Kasumi-1 (cell line): ENCODE measurements at regions not wholly inside any gene's neighbourhood (a gene's known extent, or its start where the extent isn't known, plus 50 kb on each side); places are given as distances from the start of the nearest gene placed in this dataset.

Source experiments
- DNase-seq, 2 experiments: peaks; one replicate each; lab custom pipeline; 2025; lab: John Stamatoyannopoulos, UW

DNA sequence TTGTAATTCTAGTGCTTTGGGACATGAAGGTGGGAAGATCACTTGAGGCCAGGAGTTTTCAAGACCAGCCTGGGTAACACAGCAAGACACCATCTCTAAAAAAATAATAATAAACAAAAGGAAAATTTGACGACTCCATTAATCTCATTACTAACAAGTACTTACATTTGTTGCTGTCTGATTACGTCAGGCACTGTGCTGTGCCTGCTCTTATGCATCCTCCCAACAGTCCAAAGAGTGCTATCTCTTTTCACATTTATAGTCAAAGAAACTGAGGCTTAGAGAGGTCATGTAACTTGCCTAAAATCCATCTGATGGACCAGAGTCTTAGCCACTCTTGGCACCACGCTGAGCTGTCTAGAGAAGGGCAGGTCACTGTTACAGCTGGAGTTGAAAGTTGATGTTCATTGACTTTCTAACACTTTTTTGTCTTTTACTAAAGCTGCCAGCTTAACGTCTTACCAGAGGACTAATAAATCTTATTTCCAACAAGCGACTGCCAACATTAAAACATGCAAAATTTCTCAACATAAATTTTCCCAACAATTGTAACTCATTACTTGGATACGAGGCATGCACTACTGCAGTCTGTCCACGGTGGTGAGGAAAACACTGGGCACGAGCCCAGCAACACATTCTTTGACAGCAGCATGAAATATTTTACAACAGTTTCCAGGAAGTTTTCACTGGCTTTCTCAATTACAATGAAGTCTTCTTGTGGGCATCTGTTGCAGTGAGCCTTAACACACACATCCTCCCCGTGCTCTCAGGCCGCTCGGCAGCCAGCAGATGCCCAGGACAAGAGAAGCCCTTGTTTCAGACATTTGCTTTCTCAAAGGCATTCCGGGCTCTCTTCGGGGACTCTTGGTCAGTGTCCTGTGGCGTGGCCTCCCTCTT, 262.9 kb upstream of the PROX1 start:
- DNase-seq, result no peak

DNA sequence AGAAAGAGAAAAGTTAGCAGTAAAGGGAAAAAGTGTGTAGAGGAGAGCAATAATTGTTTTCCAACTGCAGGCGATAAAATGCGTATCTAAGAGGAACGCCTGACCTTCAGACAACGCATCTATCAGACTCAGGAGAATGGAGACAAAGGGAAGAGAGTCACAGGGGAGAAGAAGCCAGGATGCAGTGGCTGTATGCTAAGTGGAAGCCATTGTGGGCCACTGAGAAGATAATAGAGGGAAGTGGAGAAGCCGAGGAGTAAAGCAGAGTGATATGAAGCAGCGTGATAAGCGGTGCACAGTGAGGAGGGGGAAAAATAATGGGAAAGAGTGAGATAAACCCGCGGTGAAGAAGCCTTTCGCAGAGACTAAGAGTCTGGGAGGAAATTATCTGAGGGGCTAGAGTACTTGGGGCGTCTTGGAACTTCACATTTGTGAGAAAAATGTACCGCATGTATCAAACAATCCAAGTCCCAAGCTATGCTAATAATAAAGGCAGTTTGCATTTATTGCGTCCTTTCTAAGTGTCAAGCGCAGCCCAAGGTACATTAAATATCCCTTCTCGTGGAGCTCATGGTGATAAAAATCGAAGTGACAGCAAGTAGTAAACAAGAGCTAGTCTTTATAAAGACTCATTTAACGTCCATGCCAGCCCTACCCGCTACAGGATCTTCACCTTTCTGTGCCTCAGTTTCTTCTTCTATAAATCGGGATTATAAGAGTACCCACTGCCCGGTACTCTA, 259.8 kb upstream of the PROX1 start:
- no peak for DNase-seq

GRCh38 chr1:213728593-213729536, 258.9 kb upstream of the PROX1 start:
- DNase-seq, result no peak

GRCh38 chr1:213733705-213734104, 254.1 kb upstream of the PROX1 start:
- no peak for DNase-seq

DNA sequence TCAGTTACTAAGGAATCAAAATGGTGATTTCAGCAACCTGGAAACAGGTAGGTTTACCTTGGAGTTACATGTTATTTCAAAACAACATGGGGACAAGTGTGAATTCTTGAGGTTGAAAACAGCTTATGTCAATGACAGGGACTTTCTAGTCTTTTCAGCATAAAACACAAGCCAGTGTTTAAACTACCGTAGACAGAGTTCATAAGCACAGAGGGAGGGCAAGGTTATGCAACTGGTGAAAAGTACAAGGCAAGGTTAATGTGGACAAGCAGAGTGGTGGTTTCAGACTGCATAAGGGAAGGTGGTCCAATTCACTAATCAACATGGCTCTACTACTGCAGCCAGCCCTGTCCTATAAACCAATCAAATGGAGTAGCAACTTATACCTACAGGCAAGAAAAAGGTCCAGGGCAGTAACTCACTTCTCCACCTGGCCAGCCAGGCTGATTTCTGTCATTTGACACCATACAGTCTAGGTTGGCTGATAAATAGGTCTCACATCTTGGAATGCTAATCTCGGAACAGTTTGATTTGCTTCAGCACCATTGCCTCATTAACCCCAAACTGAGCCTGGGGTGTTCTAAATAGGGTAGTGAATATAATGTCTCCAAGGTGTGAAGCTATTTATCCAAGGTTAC, 250.3 kb upstream of the PROX1 start:
- DNase-seq, result no peak

DNA sequence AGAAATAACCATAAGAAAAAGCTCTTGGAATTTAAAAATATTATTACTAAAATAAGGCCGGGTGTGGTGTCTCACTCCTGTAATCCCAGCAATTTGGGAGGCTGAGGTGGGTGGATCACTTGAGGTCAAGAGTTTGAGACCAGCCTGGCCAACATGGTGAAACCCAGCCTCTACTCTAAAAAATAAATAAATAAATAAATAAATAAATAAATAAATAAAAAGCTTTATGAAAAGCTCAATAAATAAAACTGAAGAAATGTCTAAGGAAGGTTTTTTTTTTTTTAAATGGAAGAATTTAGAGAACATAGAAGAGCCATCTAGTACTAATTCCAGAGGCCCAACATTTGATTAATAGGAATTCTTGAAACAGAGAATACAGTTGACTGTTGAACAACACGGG, 249.1 kb upstream of the PROX1 start:
- DNase-seq, result no peak

DNA sequence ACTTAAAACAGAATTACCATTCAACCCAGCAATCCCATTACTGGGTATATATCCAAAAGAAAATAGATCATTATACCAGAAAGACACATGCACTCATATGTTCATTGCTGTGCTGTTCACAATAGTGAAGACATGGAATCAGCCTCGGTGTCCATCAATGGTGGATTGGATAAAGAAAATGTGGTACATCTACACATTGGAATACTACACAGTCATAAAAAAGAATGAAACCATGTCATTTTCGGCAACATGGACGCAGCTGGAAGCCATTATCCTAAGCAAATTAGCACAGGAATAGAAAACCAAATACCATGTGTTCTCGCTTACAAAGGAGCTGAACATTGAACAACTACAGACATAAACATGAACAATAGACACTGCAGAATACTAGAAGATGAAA, 244.8 kb upstream of the PROX1 start:
- no peak for DNase-seq

- no peak for DNase-seq
These were observed 243.0 kb upstream of the PROX1 start for GRCh38 chr1:213744780-213745179.

- no peak for DNase-seq
These were observed 242.3 kb upstream of the PROX1 start for GRCh38 chr1:213745451-213745850.

DNA sequence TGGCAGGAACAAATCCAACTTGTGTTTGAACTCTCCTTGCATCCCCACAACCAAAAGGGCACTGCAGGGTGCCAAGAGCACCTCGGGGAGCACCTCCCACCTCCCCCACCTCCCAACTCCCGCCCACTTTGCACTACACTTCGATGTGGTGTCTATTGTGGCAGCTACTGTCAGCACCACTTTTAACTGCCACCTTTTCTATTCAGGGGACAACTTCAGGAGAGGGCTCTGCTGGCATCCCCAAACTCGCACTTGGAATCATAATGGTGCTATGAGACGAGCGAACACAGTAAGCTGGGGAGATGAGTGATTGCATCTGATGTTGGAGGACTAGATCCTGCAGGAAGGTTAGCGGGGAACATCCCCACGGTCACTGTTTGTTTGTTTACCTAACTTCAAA, 238.2 kb upstream of the PROX1 start:
- no peak for DNase-seq

GRCh38 chr1:213750231-213751063, 237.3 kb upstream of the PROX1 start:
- DNase-seq, result no peak

GRCh38 chr1:213751064-213751397, 236.7 kb upstream of the PROX1 start:
- no peak for DNase-seq

- no peak for DNase-seq
These were observed 228.2 kb upstream of the PROX1 start for GRCh38 chr1:213759359-213760181.

DNA sequence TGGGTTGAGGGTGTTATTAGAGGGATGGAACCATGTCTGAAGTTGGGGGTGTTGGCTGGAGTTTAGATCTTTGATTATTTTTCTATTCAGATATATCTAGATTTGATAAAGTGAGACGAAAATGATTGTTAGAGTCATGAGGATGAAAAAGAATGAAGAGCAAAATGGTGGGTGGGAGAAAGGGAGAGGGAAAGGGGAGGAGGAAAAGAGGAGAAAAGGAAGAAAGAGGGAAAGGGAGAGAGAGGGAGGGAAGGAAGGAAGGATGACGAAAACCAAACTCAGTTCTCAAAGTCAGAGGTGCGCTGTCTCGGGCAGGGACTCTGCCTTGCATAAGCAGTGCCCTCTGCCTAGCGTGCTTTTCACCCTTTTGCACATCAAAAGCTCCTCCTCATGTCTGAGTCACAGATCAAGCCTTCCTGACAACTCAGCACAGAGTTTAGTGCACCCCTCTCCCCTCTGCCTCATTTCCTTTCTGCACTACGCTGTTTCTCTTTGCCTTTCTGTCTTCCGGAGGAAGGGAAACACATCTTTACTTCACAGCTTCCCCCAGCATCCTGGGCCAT, 225.8 kb upstream of the PROX1 start:
- no peak for DNase-seq

- no peak for DNase-seq
These were observed 220.1 kb upstream of the PROX1 start for GRCh38 chr1:213767683-213768082.

DNA sequence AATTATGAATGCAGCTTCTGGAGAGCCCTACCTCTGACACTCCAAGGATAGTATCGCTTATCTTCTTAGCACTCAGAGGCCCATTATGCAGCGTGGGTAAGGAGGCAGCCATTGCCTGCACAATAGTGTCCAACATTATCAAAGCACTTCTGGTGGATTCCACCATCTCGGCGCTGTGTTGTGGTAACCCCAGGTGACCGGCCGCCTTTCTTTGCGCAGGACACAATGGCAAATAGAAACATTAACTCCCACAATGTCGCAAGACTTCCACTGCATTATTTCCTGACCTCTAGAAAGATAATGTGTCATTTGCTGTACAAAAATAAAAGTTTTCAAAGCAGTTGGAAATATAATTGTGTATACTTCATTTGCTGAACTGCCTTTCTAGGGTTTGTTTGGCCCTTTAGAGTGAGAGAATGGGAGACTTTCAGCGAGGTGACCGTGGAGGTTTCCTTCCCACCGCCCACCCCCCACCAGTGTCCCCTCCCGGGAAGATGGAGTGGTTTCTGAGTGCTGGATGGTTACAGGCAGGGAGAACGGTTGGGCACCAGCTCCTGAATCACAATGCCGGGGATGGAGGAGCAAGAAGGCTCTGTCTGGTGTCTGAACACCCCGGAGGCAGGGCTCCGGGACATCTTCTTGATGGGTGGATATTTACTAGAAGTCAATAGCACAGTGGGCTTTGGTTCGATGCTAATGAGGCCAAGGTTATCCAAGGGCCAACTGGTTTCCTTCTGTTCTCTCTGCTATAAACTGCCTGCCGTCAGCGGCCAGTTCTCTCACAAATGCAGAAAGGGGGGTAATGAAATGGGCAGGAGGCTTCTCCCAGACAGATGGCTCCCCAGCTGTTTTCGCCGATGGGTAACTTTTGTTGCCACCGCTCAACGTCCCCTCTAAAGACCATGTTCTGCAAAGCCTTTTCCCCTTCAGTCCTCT, 215.4 kb upstream of the PROX1 start:
- DNase-seq, result no peak

DNA sequence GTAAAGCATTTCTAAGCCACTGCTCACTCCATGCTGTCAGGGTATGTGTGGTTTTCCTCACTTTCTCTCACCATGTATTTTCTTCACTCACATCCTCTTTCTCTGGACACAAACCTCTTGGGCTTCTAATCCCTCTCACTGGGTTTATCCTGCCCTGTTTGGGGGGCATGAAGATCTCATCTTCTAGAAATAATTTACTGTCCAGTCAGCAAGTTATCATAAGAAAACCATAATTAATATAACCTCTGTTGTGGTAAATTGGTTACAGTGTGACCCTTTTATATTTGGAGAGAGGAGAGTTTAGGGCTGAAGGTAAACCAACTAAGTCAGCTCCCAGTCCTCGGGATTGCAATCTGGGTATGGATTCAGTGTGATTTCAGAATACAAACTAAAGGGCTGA, 213.8 kb upstream of the PROX1 start:
- no peak for DNase-seq

- no peak for DNase-seq
These were observed 210.8 kb upstream of the PROX1 start for GRCh38 chr1:213776969-213777368.

DNA sequence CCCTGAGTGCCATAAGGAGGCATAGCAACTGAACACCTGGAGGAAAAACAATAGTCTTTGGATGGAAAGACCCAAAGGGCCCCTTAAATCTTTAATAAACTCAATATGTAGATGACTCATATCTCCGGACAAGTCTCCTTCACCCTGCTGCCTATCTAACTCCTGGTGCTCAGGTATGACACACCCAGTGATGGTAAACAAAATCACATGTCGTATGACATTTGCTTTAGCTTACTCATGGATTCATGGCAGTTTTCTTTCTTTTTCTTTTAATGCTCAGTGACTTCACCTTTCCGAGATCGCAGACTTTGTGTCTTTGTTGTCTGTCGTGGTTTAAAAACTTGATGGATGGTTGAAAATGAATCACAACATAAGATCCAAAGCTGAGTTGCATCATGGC, 208.5 kb upstream of the PROX1 start:
- DNase-seq, result no peak
